ENCODE measurements at regions not wholly inside any gene's neighbourhood (a gene's known extent, or its start where the extent isn't known, plus 50 kb on each side); places are given as distances from the start of the nearest gene placed in this dataset.

DNA sequence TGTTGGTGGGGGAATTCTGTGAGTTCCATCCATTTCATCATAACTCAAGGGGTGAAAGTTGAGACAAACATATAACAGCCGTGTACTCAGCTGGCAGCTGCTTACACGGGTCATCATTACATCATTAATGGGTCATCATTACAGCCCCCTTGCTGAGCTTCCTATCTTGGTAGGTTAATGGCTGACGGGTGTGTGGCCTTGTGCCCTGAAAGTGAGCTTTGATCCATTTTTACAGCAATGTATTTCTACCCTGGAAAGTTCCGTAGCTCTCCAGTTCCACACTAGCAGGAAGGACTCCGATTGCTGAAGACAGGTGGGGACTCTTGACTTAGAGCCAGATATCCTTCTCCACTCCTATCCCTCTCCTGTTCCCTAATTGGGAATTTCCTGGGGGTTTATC lies 105.2 kb upstream of the DLX2 start:
- TF ChIP-seq, protein P1, sequence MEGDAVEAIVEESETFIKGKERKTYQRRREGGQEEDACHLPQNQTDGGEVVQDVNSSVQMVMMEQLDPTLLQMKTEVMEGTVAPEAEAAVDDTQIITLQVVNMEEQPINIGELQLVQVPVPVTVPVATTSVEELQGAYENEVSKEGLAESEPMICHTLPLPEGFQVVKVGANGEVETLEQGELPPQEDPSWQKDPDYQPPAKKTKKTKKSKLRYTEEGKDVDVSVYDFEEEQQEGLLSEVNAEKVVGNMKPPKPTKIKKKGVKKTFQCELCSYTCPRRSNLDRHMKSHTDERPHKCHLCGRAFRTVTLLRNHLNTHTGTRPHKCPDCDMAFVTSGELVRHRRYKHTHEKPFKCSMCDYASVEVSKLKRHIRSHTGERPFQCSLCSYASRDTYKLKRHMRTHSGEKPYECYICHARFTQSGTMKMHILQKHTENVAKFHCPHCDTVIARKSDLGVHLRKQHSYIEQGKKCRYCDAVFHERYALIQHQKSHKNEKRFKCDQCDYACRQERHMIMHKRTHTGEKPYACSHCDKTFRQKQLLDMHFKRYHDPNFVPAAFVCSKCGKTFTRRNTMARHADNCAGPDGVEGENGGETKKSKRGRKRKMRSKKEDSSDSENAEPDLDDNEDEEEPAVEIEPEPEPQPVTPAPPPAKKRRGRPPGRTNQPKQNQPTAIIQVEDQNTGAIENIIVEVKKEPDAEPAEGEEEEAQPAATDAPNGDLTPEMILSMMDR (IDR thresholded peaks at IDR 0.05; ENCODE audit: borderline replicate concordance, extremely low read depth, insufficient read depth) = no peak
- intact Hi-C loops (cut with DNase I) = no loop called here
- no peak for FAIRE-seq

DNA sequence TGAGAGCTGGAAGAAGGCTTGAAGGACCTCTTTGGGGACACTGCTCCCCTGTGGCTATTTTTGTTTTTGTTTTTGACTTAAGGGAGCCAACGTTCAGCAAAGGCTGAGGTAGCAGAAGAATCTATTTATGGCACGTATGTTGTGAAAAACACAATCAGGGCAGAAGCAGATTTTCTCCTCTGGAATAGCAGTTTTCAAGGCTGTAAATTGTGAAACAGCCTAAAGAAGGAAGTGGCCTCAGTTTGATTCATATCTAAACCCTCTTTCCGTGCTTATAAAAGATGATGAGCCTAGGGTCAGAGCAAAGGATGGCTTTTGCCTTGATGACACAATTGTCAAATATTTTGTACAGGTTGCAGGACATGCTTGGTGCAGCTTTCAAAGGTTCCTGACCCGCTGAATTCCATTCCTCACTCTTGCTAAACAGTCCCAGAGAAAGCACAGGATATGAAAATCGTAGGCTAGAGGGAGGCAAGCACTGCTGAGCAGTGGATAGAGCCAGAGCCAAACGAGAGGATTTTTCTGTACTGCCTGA lies 106.2 kb upstream of the DLX2 start:
- TF ChIP-seq, protein P1 (IDR thresholded peaks at IDR 0.05; ENCODE audit: borderline replicate concordance, extremely low read depth, insufficient read depth) = no peak
- Histone ChIP-seq H3K27me3 (ENCODE audit: control insufficient read depth, insufficient read depth, low read length) (no peaks in the 10 kb centered on the region), H3K27ac (ENCODE audit: low read depth in 2 of 2, low read length in 2 of 2) (no peak overlapping the region), H3K36me3 (ENCODE audit: control insufficient read depth in 2 of 3, insufficient read depth in 3 of 3, low read length in 3 of 3) (no peaks in the 10 kb centered on the region), H3K9me3 (ENCODE audit: control insufficient read depth in 2 of 3, insufficient read depth in 1 of 3, low read length in 3 of 3) (no peaks in the 10 kb centered on the region), H3K9ac (ENCODE audit: low read length in 3 of 3) (no peak overlapping the region), H3K4me3 (ENCODE audit: low read length in 3 of 3) (no peak overlapping the region), H3K4me1 (ENCODE audit: control insufficient read depth in 2 of 3, insufficient read depth in 2 of 3, low read depth in 1 of 3, low read length in 3 of 3) (peaks cover 0 to 4% (median 0%) of the 10 kb centered on the region in 3 donors)
- intact Hi-C loops (cut with DNase I) = no loop called here
- DNase-seq (no peak), FAIRE-seq (no peak)

More for the DNA sequence above, 105.2 kb upstream of the DLX2 start:
- H3K4me3 ChIP-seq (ENCODE audit: low read length in 3 of 3) = no peak overlapping the region
- DNase-seq = no peak
- H3K9ac ChIP-seq (ENCODE audit: low read length in 3 of 3) = no peak overlapping the region
- no peaks in the 10 kb centered on the region for H3K9me3 ChIP-seq (ENCODE audit: control insufficient read depth in 2 of 3, insufficient read depth in 1 of 3, low read length in 3 of 3)
- no peaks in the 10 kb centered on the region for H3K27me3 ChIP-seq (ENCODE audit: control insufficient read depth, insufficient read depth, low read length)
- H3K4me1 ChIP-seq (ENCODE audit: control insufficient read depth in 2 of 3, insufficient read depth in 2 of 3, low read depth in 1 of 3, low read length in 3 of 3) = peaks cover 0 to 4% (median 0%) of the 10 kb centered on the region in 3 donors
- H3K36me3 ChIP-seq (ENCODE audit: control insufficient read depth in 2 of 3, insufficient read depth in 3 of 3, low read length in 3 of 3) = no peaks in the 10 kb centered on the region
- H3K27ac ChIP-seq (ENCODE audit: low read depth in 2 of 2, low read length in 2 of 2) = no peak overlapping the region

DNA sequence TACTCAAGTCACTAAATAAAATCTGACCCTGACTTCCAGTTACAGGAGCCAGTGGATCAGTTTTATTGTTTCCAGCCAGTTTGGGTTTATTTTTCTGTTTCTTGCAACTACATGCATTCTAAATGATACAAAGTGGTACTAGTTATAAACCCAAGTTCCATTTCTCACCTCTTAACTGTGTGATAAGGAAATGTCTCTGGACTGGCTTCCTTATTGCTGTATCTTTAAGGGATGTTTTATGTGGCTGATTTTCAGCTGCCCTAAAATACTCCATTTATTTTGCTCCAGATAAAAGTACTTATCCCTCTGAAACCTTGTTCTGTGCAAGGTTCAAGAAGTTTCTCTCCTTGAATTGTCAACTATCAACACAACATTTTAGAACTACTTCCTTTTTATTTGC lies 107.9 kb upstream of the DLX2 start:
- Histone ChIP-seq H3K4me1 (ENCODE audit: control insufficient read depth in 2 of 3, insufficient read depth in 2 of 3, low read depth in 1 of 3, low read length in 3 of 3) (peaks cover 0 to 11% (median 0%) of the 10 kb centered on the region in 3 donors), H3K9ac (ENCODE audit: low read length in 3 of 3) (no peak overlapping the region), H3K36me3 (ENCODE audit: control insufficient read depth in 2 of 3, insufficient read depth in 3 of 3, low read length in 3 of 3) (no peaks in the 10 kb centered on the region), H3K4me3 (ENCODE audit: low read length in 3 of 3) (no peak overlapping the region), H3K27me3 (ENCODE audit: control insufficient read depth, insufficient read depth, low read length) (no peaks in the 10 kb centered on the region), H3K27ac (ENCODE audit: low read depth in 2 of 2, low read length in 2 of 2) (no peak overlapping the region), H3K9me3 (ENCODE audit: control insufficient read depth in 2 of 3, insufficient read depth in 1 of 3, low read length in 3 of 3) (no peaks in the 10 kb centered on the region)
- DNase-seq (no peak), FAIRE-seq (no peak)
- intact Hi-C loops (cut with DNase I) = no loop called here
- TF ChIP-seq, protein P1 (IDR thresholded peaks at IDR 0.05; ENCODE audit: borderline replicate concordance, extremely low read depth, insufficient read depth) = no peak

DNA sequence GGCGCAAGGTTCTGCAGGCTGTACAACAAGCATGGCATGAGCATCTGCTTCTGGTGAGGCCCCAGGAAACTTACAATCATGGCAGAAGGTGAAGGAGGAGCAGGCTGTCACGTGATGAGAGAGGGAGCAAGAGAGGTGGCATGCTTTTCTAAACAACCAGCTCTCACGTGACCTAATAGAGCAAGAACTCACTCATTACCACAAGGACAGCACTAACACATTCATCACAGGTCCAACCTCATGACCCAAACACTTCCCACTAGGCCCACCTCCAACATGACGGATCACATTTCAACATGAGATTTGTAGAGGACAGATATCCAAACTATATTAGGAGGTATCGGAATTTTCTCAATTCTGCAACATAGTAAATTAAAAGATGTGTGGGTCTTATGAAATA lies 108.8 kb upstream of the DLX2 start:
- TF ChIP-seq, protein P1 (IDR thresholded peaks at IDR 0.05; ENCODE audit: borderline replicate concordance, extremely low read depth, insufficient read depth) = no peak
- Histone ChIP-seq H3K27me3 (ENCODE audit: control insufficient read depth, insufficient read depth, low read length) (no peaks in the 10 kb centered on the region), H3K4me3 (ENCODE audit: low read length in 3 of 3) (no peak overlapping the region), H3K27ac (ENCODE audit: low read depth in 2 of 2, low read length in 2 of 2) (no peak overlapping the region), H3K9me3 (ENCODE audit: control insufficient read depth in 2 of 3, insufficient read depth in 1 of 3, low read length in 3 of 3) (no peaks in the 10 kb centered on the region), H3K36me3 (ENCODE audit: control insufficient read depth in 2 of 3, insufficient read depth in 3 of 3, low read length in 3 of 3) (no peaks in the 10 kb centered on the region), H3K9ac (ENCODE audit: low read length in 3 of 3) (no peak overlapping the region), H3K4me1 (ENCODE audit: control insufficient read depth in 2 of 3, insufficient read depth in 2 of 3, low read depth in 1 of 3, low read length in 3 of 3) (peaks cover 0 to 13% (median 4%) of the 10 kb centered on the region in 3 donors)
- DNase-seq (no peak), FAIRE-seq (no peak)
- intact Hi-C loops (cut with DNase I) = no loop called here
